MM.1S (cell line): ENCODE measurements at regions not wholly inside any gene's neighbourhood (a gene's known extent, or its start where the extent isn't known, plus 50 kb on each side); places are given as distances from the start of the nearest gene placed in this dataset.
A peak's percentile ranks its signal among the peaks of the same experiment; 100 is the strongest.

Source experiments
- DNase-seq: peaks from one replicate; pipeline ENCODE4 v3.0.0-alpha.2; 2015
- H2AFZ ChIP-seq: fragments of 300-600 bp; sonication (generic); 2 replicates; pipeline ENCODE4 v1.6.0; 2016; ENCODE audit warnings: antibody characterized with exemption, low read length
- H3F3A ChIP-seq: fragments of 300-600 bp; sonication (generic); 2 replicates; pipeline ENCODE4 v1.6.1; 2016; ENCODE audit warnings: mild to moderate bottlenecking, antibody characterized with exemption, low read length, moderate library complexity, mixed read lengths; ENCODE audit not compliant: insufficient read depth
- H3K27ac ChIP-seq: fragments of 300-600 bp; sonication (generic); 2 replicates; pipeline ENCODE4 v1.5.1; 2016; ENCODE audit warnings: mild to moderate bottlenecking, low read length
- H3K27me3 ChIP-seq: fragments of 300-600 bp; sonication (generic); replicated peaks from 2 replicates; pipeline ENCODE4 v1.6.0; 2016; ENCODE audit warnings: low read length; ENCODE audit not compliant: insufficient read depth
- H3K36me3 ChIP-seq: fragments of 300-600 bp; sonication (generic); replicated peaks from 2 replicates; pipeline ENCODE4 v1.6.1; 2016; ENCODE audit warnings: mild to moderate bottlenecking, low read length, mixed read lengths; ENCODE audit not compliant: insufficient read depth
- H3K4me1 ChIP-seq: fragments of 300-600 bp; sonication (generic); 2 replicates; pipeline ENCODE4 v1.6.1; 2016; ENCODE audit warnings: low read length, mixed read lengths
- H3K4me2 ChIP-seq: fragments of 300-600 bp; sonication (generic); 2 replicates; pipeline ENCODE4 v1.6.0; 2016; ENCODE audit warnings: low read depth, low read length
- H3K4me3 ChIP-seq: fragments of 300-600 bp; sonication (generic); 2 replicates; pipeline ENCODE4 v1.5.1; 2016; ENCODE audit warnings: low read length, mixed read lengths
- H3K79me2 ChIP-seq: fragments of 300-600 bp; sonication (generic); 2 replicates; pipeline ENCODE4 v1.6.1; 2016; ENCODE audit warnings: mixed run types, low read length, mixed read lengths
- H3K9ac ChIP-seq: fragments of 300-600 bp; sonication (generic); 2 replicates; pipeline ENCODE4 v1.6.1; 2016; ENCODE audit warnings: low read length, mixed read lengths
- H3K9me2 ChIP-seq: fragments of 300-600 bp; sonication (generic); replicated peaks from 2 replicates; pipeline ENCODE4 v1.6.1; 2016; ENCODE audit warnings: mild to moderate bottlenecking, low read length, mixed read lengths; ENCODE audit not compliant: insufficient read depth
- H3K9me3 ChIP-seq: fragments of 300-600 bp; sonication (generic); replicated peaks from 2 replicates; pipeline ENCODE4 v1.6.1; 2016; ENCODE audit warnings: mild to moderate bottlenecking, low read length, mixed read lengths; ENCODE audit not compliant: insufficient read depth
- H4K20me1 ChIP-seq: fragments of 300-600 bp; sonication (generic); 2 replicates; pipeline ENCODE4 v1.6.1; 2016; ENCODE audit warnings: mild to moderate bottlenecking, low read length, moderate library complexity, mixed read lengths; ENCODE audit not compliant: insufficient read depth
- CTCF ChIP-seq: fragments of 300-600 bp; sonication (generic); IDR thresholded peaks from 2 replicates; pipeline ENCODE4 v1.5.1; 2016; ENCODE audit warnings: antibody characterized with exemption, low read length, mixed read lengths
- EZH2 ChIP-seq: fragments of 300-600 bp; sonication (generic); optimal IDR thresholded peaks from 2 replicates; pipeline ENCODE3; 2017; ENCODE audit warnings: low read depth, mild to moderate bottlenecking, antibody characterized with exemption, low read length, mixed read lengths
- EZH2phosphoT487 ChIP-seq: fragments of 300-600 bp; sonication (generic); IDR thresholded peaks from 2 replicates; pipeline ENCODE4 v1.6.1; 2018; ENCODE audit warnings: antibody characterized with exemption, low read length

DNA sequence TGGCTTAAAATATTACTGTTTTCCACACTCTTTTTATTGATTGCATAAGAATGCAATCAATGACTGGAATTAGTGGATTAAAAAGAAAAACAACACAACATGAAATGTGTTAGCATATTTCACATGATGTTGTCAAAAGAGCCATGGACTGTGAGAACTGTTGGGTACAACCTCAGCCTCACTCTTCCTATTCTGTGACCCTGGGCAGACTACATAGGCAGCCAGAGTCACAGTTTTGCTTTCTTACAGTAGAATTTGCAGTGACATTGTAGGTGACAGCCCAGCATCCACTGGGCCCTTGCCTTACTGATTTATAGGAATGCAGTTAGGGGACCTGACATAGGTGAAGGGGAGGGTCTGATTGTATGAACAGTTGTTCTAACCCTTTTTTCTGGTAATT lies 471.4 kb upstream of the SLC35B3 start:
- no peaks in the 10 kb centered on the region for H3K9me3 ChIP-seq
- no peak overlapping the region for H3K9ac ChIP-seq
- H3F3A ChIP-seq, result no peaks in the 10 kb centered on the region
- no peaks in the 10 kb centered on the region for H3K4me1 ChIP-seq
- no peak overlapping the region for H3K27ac ChIP-seq
- no peaks in the 10 kb centered on the region for H3K79me2 ChIP-seq
- no peak for DNase-seq
- H3K36me3 ChIP-seq, result no peaks in the 10 kb centered on the region
- H3K4me2 ChIP-seq, result no peak overlapping the region
- TF ChIP-seq EZH2phosphoT487, result no peak
- TF ChIP-seq CTCF, result no peak
- no peak for TF ChIP-seq EZH2
- H4K20me1 ChIP-seq, result no peaks in the 10 kb centered on the region
- H3K9me2 ChIP-seq, result no peaks in the 10 kb centered on the region
- no peak overlapping the region for H3K4me3 ChIP-seq
- H2AFZ ChIP-seq, result no peak overlapping the region
- no peaks in the 10 kb centered on the region for H3K27me3 ChIP-seq

- Histone ChIP-seq H3K9me2 (no peaks in the 10 kb centered on the region), H3K4me3 (no peak overlapping the region), H3F3A (no peaks in the 10 kb centered on the region), H3K27ac (no peak overlapping the region), H3K27me3 (no peaks in the 10 kb centered on the region), H3K4me1 (no peaks in the 10 kb centered on the region), H3K79me2 (no peaks in the 10 kb centered on the region), H3K36me3 (no peaks in the 10 kb centered on the region), H2AFZ (no peak overlapping the region), H3K4me2 (no peak overlapping the region), H3K9ac (no peak overlapping the region), H4K20me1 (no peaks in the 10 kb centered on the region), H3K9me3 (no peaks in the 10 kb centered on the region)
- no peak for TF ChIP-seq EZH2phosphoT487
- no peak for TF ChIP-seq EZH2
- no peak for TF ChIP-seq CTCF
- DNase-seq, result no peak
Observed at GRCh38 chr6:8905757-8906156, 470.4 kb upstream of the SLC35B3 start.

GRCh38 chr6:8904754-8905153 lies 469.4 kb upstream of the SLC35B3 start:
- no peak for TF ChIP-seq EZH2
- TF ChIP-seq EZH2phosphoT487, result no peak
- TF ChIP-seq CTCF, result peak; percentile 55
- H4K20me1 ChIP-seq, result no peaks in the 10 kb centered on the region
- no peaks in the 10 kb centered on the region for H3K4me1 ChIP-seq
- no peaks in the 10 kb centered on the region for H3K79me2 ChIP-seq
- H3K9ac ChIP-seq, result no peak overlapping the region
- no peak overlapping the region for H2AFZ ChIP-seq
- H3K4me3 ChIP-seq, result no peak overlapping the region
- H3K36me3 ChIP-seq, result no peaks in the 10 kb centered on the region
- H3K4me2 ChIP-seq, result no peak overlapping the region
- no peaks in the 10 kb centered on the region for H3F3A ChIP-seq
- no peaks in the 10 kb centered on the region for H3K9me2 ChIP-seq
- H3K9me3 ChIP-seq, result no peaks in the 10 kb centered on the region
- no peaks in the 10 kb centered on the region for H3K27me3 ChIP-seq
- H3K27ac ChIP-seq, result no peak overlapping the region
- peak; percentile 15 for DNase-seq
